OCI-LY1 (cell line): ENCODE measurements at regions not wholly inside any gene's neighbourhood (a gene's known extent, or its start where the extent isn't known, plus 50 kb on each side); places are given as distances from the start of the nearest gene placed in this dataset.

Experiments used
- H2AFZ ChIP-seq: fragments of 200-600 bp; sonication (generic), shearing (Covaris generic); 2 replicates; pipeline ENCODE4 v1.6.0; 2014; ENCODE audit warnings: antibody characterized with exemption, mild to moderate bottlenecking, low read length
- H3F3A ChIP-seq: fragments of 200-600 bp; sonication (generic), shearing (Covaris generic); 2 replicates; pipeline ENCODE4 v1.6.0; 2014; ENCODE audit warnings: mild to moderate bottlenecking, antibody characterized with exemption, low read length, moderate library complexity; ENCODE audit not compliant: insufficient read depth
- H3K27ac ChIP-seq: fragments of 200-600 bp; sonication (generic); 2 replicates; pipeline ENCODE4 v1.5.1; 2014; ENCODE audit warnings: low read length, mixed run types, mild to moderate bottlenecking, low read depth; ENCODE audit not compliant: poor library complexity, severe bottlenecking
- H3K27me3 ChIP-seq: fragments of 200-600 bp; sonication (generic); 2 replicates; pipeline ENCODE4 v1.6.0; 2014; ENCODE audit warnings: antibody characterized with exemption, mild to moderate bottlenecking, low read length, moderate library complexity; ENCODE audit not compliant: insufficient read depth
- H3K36me3 ChIP-seq: fragments of 200-600 bp; sonication (generic); 2 replicates; pipeline ENCODE4 v1.6.1; 2014; ENCODE audit warnings: mild to moderate bottlenecking, antibody characterized with exemption, low read length, moderate library complexity, mixed read lengths; ENCODE audit not compliant: insufficient read depth
- H3K4me1 ChIP-seq: fragments of 200-600 bp; sonication (generic); 2 replicates; pipeline ENCODE4 v1.5.1; 2014; ENCODE audit warnings: mild to moderate bottlenecking, low read length, moderate library complexity; ENCODE audit not compliant: insufficient read depth, severe bottlenecking
- H3K4me2 ChIP-seq: fragments of 200-600 bp; sonication (generic), shearing (Covaris generic); 2 replicates; pipeline ENCODE4 v1.6.1; 2014; ENCODE audit warnings: low read length
- H3K4me3 ChIP-seq: fragments of 200-600 bp; sonication (generic); 2 replicates; pipeline ENCODE4 v1.5.1; 2014; ENCODE audit warnings: low read length, low read depth, mild to moderate bottlenecking, mixed read lengths; ENCODE audit not compliant: poor library complexity, severe bottlenecking
- H3K79me2 ChIP-seq: fragments of 200-600 bp; shearing (Covaris generic); 2 replicates; pipeline ENCODE4 v1.6.1; 2016; ENCODE audit warnings: mixed run types, low read length, mixed read lengths; ENCODE audit not compliant: insufficient read depth
- H3K9ac ChIP-seq: fragments of 200-600 bp; sonication (generic), shearing (Covaris generic); 2 replicates; pipeline ENCODE4 v1.6.1; 2014; ENCODE audit warnings: mild to moderate bottlenecking, low read length, mixed read lengths
- H3K9me2 ChIP-seq: fragments of 200-600 bp; sonication (generic), shearing (Covaris generic); 2 replicates; pipeline ENCODE4 v1.6.1; 2014; ENCODE audit warnings: low read depth, mild to moderate bottlenecking, low read length, mixed read lengths
- H3K9me3 ChIP-seq: fragments of 200-600 bp; shearing (Covaris generic); 2 replicates; pipeline ENCODE4 v1.6.1; 2014; ENCODE audit warnings: low read length, mixed read lengths
- H4K20me1 ChIP-seq: fragments of 200-600 bp; sonication (generic), shearing (Covaris generic); 2 replicates; pipeline ENCODE4 v1.6.0; 2016; ENCODE audit warnings: mild to moderate bottlenecking, low read length; ENCODE audit not compliant: insufficient read depth
- CTCF ChIP-seq: fragments of 200-600 bp; sonication (generic), shearing (Covaris generic); IDR thresholded peaks from 2 replicates; pipeline ENCODE4 v1.5.1; 2017; ENCODE audit warnings: mild to moderate bottlenecking, antibody characterized with exemption, low read length, moderate library complexity, mixed read lengths
- EZH2 ChIP-seq: fragments of 200-600 bp; sonication (generic), shearing (Covaris generic); IDR thresholded peaks from 2 replicates; pipeline ENCODE4 v1.8.0; 2017; ENCODE audit warnings: borderline replicate concordance, mixed run types, mild to moderate bottlenecking, antibody characterized with exemption, low read length, moderate library complexity, mixed read lengths

GRCh38 chr13:34521171-34521570 lies 420.9 kb upstream of the NBEA start:
- Histone ChIP-seq H3F3A (no peaks in the 10 kb centered on the region), H3K9me3 (no peaks in the 10 kb centered on the region), H3K9ac (no peak overlapping the region), H3K27ac (no peak overlapping the region), H3K4me1 (no peaks in the 10 kb centered on the region), H3K27me3 (no peaks in the 10 kb centered on the region), H3K4me2 (no peak overlapping the region), H3K36me3 (no peaks in the 10 kb centered on the region), H4K20me1 (no peaks in the 10 kb centered on the region), H2AFZ (no peak overlapping the region), H3K4me3 (no peak overlapping the region), H3K9me2 (no peaks in the 10 kb centered on the region), H3K79me2 (no peaks in the 10 kb centered on the region)
- TF ChIP-seq EZH2: no peak
- TF ChIP-seq CTCF: no peak

GRCh38 chr13:34522808-34523207 lies 419.3 kb upstream of the NBEA start:
- no peaks in the 10 kb centered on the region for H3K27me3 ChIP-seq
- H3K9ac ChIP-seq: no peak overlapping the region
- no peaks in the 10 kb centered on the region for H4K20me1 ChIP-seq
- H3K4me1 ChIP-seq: no peaks in the 10 kb centered on the region
- no peaks in the 10 kb centered on the region for H3K36me3 ChIP-seq
- no peaks in the 10 kb centered on the region for H3F3A ChIP-seq
- no peak overlapping the region for H3K4me2 ChIP-seq
- no peaks in the 10 kb centered on the region for H3K9me2 ChIP-seq
- H3K27ac ChIP-seq: no peak overlapping the region
- no peaks in the 10 kb centered on the region for H3K79me2 ChIP-seq
- no peaks in the 10 kb centered on the region for H3K9me3 ChIP-seq
- TF ChIP-seq EZH2 (no peak), CTCF (no peak)
- no peak overlapping the region for H2AFZ ChIP-seq
- H3K4me3 ChIP-seq: no peak overlapping the region

GRCh38 chr13:34523406-34523805 lies 418.7 kb upstream of the NBEA start:
- Histone ChIP-seq H3K9me3 (no peaks in the 10 kb centered on the region), H3K4me1 (no peaks in the 10 kb centered on the region), H3K36me3 (no peaks in the 10 kb centered on the region), H3K9me2 (no peaks in the 10 kb centered on the region), H3F3A (no peaks in the 10 kb centered on the region), H3K9ac (no peak overlapping the region), H3K27ac (no peak overlapping the region), H2AFZ (no peak overlapping the region), H3K27me3 (no peaks in the 10 kb centered on the region), H3K4me2 (no peak overlapping the region), H3K4me3 (no peak overlapping the region), H4K20me1 (no peaks in the 10 kb centered on the region), H3K79me2 (no peaks in the 10 kb centered on the region)
- no peak for TF ChIP-seq CTCF
- no peak for TF ChIP-seq EZH2
